SK-N-MC (cell line): ENCODE measurements at regions not wholly inside any gene's neighbourhood (a gene's known extent, or its start where the extent isn't known, plus 50 kb on each side); places are given as distances from the start of the nearest gene placed in this dataset.

ENCODE experiments used
- DNase-seq: peaks from one replicate; pipeline ENCODE4 v3.0.0-alpha.2; 2011; ENCODE audit warnings: low read depth, low spot score
- H3K27ac ChIP-seq: fragments of 200-600 bp; sonication (generic); 2 replicates; pipeline ENCODE4 v1.5.1; 2016; ENCODE audit warnings: mixed run types
- H3K36me3 ChIP-seq: fragments of 200-600 bp; sonication (generic); 2 replicates; pipeline ENCODE4 v1.6.1; 2017; ENCODE audit warnings: antibody characterized with exemption, low read length, mixed read lengths; ENCODE audit not compliant: insufficient read depth
- H3K4me3 ChIP-seq: fragments of 200-600 bp; sonication (generic); 2 replicates; pipeline ENCODE4 v1.5.1; 2016
- H3K9ac ChIP-seq: fragments of 200-600 bp; sonication (generic); 2 replicates; pipeline ENCODE4 v1.8.0; 2017; ENCODE audit warnings: mixed run types, mixed read lengths; ENCODE audit not compliant: insufficient read length
- H3K9me3 ChIP-seq: fragments of 200-600 bp; sonication (generic); 2 replicates; pipeline ENCODE4 v1.6.1; 2017; ENCODE audit warnings: low read depth, mild to moderate bottlenecking, antibody characterized with exemption, low read length, moderate library complexity, mixed read lengths
- EZH2 ChIP-seq: fragments of 200-600 bp; sonication (generic); IDR thresholded peaks from one replicate; pipeline ENCODE4 v1.6.1; 2017; ENCODE audit warnings: antibody characterized with exemption
- FOXP2 ChIP-seq: optimal IDR thresholded peaks from 2 replicates; pipeline ENCODE3; 2011; ENCODE audit warnings: mild to moderate bottlenecking, moderate library complexity; ENCODE audit not compliant: insufficient read depth; ENCODE audit errors: extremely low read length, control extremely low read depth
- POLR2AphosphoS5 ChIP-seq: IDR thresholded peaks from 2 replicates; pipeline ENCODE4 v1.6.1; 2012; ENCODE audit warnings: mild to moderate bottlenecking, low read depth, low read length, borderline replicate concordance

- no peak overlapping the region for H3K9ac ChIP-seq
- H3K27ac ChIP-seq, result no peak overlapping the region
- no peaks in the 10 kb centered on the region for H3K9me3 ChIP-seq
- no peak for DNase-seq
- TF ChIP-seq EZH2, result no peak
- no peaks in the 10 kb centered on the region for H3K36me3 ChIP-seq
- no peak overlapping the region for H3K4me3 ChIP-seq
These were observed 261.0 kb downstream of the RHOU start for GRCh38 chr1:228996281-228996680.

GRCh38 chr1:228997721-228998144 lies 262.5 kb downstream of the RHOU start:
- Histone ChIP-seq H3K36me3 (no peaks in the 10 kb centered on the region), H3K27ac (no peak overlapping the region), H3K4me3 (no peak overlapping the region), H3K9me3 (no peaks in the 10 kb centered on the region), H3K9ac (no peak overlapping the region)
- TF ChIP-seq EZH2, result no peak
- no peak for TF ChIP-seq FOXP2
- TF ChIP-seq POLR2AphosphoS5, result no peak
- DNase-seq, result no peak

DNA sequence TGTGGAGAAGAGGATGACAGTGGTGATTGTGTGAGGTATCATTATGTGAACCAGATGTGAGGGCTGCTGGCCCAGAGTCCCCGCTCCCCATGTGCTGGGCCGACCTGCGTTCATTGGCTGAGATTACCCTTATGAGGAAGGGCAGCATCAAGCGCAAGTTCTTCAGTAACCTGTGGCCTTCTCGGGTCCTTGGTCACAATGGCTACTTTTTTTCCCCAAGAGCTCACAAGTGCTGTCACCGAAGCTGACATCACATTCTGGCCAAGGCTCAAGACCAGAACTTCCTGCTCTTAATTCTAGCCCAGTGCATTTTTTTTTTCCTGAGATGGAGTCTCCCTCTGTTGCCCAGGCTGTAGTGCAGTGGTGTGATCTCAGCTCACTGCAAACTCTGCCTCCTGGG lies 262.9 kb downstream of the RHOU start:
- Histone ChIP-seq H3K4me3 (no peak overlapping the region), H3K36me3 (no peaks in the 10 kb centered on the region), H3K9me3 (no peaks in the 10 kb centered on the region), H3K27ac (no peak overlapping the region), H3K9ac (no peak overlapping the region)
- DNase-seq, result no peak
- TF ChIP-seq EZH2, result no peak
- no peak for TF ChIP-seq POLR2AphosphoS5
- TF ChIP-seq FOXP2, result no peak

GRCh38 chr1:228999446-229000170 lies 264.3 kb downstream of the RHOU start:
- Histone ChIP-seq H3K9me3 (no peaks in the 10 kb centered on the region), H3K4me3 (no peak overlapping the region), H3K36me3 (no peaks in the 10 kb centered on the region), H3K9ac (no peak overlapping the region), H3K27ac (no peak overlapping the region)
- TF ChIP-seq POLR2AphosphoS5 (no peak), FOXP2 (no peak), EZH2 (no peak)
- no peak for DNase-seq

GRCh38 chr1:229000187-229000586 lies 264.9 kb downstream of the RHOU start:
- H3K9ac ChIP-seq, result no peak overlapping the region
- TF ChIP-seq POLR2AphosphoS5 (no peak), FOXP2 (no peak), EZH2 (no peak)
- no peaks in the 10 kb centered on the region for H3K36me3 ChIP-seq
- no peaks in the 10 kb centered on the region for H3K9me3 ChIP-seq
- no peak overlapping the region for H3K4me3 ChIP-seq
- no peak overlapping the region for H3K27ac ChIP-seq
- no peak for DNase-seq

DNA sequence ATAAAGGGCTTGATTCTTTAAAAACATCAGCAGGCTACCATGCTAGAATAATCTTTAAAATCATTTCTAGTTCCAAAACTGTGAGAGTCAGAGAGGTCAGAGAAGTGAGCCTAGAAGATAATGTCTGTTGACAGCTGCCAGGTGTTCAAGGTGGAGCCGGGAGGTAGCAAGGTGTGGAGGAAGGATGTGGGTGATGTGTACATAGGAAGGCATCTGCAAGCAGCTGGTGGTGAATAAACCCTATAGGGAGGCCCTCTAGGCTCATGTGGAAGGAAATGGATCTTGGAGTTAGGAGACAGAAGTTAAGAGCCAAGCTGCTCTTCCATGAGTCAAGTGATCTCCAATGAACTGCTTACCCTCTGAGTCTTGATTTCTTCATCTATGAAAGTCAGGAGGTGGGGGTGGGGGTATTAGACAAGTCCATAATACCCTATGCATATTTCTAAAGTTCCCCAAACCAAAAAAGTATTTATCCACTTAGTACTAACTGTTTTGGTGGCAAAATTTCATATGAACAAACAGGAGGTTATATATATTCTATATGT lies 266.3 kb downstream of the RHOU start:
- no peaks in the 10 kb centered on the region for H3K36me3 ChIP-seq
- DNase-seq, result no peak
- no peaks in the 10 kb centered on the region for H3K9me3 ChIP-seq
- H3K27ac ChIP-seq, result no peak overlapping the region
- no peak overlapping the region for H3K4me3 ChIP-seq
- H3K9ac ChIP-seq, result no peak overlapping the region
- TF ChIP-seq POLR2AphosphoS5 (no peak), EZH2 (no peak), FOXP2 (no peak)

DNA sequence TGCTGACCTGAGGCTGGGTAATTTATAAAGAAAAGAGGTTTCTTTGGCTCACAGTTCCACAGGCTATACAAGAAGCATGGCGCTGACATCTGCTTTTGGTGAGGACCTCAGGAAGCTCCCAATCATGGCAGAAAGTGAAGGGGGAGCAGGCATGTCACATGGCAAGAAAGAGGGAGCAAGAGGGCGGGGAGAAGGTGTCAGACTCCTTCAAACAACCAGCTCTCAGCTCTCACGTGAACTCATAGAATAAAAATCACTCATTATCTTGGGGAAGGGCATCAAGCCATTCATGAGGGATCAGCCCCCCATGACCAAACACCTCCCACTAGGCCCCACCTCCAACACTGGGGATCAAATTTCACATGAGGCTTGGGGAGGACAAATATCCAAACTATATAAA lies 266.8 kb downstream of the RHOU start:
- DNase-seq, result no peak
- no peak overlapping the region for H3K27ac ChIP-seq
- TF ChIP-seq POLR2AphosphoS5 (no peak), FOXP2 (no peak), EZH2 (no peak)
- H3K9ac ChIP-seq, result no peak overlapping the region
- no peaks in the 10 kb centered on the region for H3K9me3 ChIP-seq
- no peak overlapping the region for H3K4me3 ChIP-seq
- H3K36me3 ChIP-seq, result no peaks in the 10 kb centered on the region

DNA sequence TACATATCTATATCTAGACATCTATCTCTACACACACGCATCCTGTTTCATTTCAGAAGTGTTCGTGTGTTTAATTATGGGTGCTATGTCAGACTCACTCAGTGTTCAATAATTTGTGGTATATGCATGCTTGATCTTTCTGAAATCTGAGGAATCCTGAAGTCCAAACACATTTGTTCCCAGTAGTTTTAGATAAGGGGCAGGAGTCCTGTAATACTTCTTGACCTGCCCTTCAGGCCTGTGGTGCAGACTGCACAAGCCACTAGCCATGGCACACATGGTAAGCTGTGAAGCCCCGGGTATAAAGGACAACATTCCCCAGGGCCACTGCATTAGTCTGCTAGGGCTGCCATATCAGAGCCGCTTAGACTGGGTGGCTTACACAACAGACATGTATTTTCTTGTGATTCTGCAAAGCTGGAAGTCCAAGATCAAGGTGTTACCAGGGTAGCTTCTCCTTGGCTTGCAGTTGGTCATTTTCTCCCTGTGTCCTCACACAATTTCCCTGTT lies 267.2 kb downstream of the RHOU start:
- Histone ChIP-seq H3K9ac (no peak overlapping the region), H3K36me3 (no peaks in the 10 kb centered on the region), H3K4me3 (no peak overlapping the region), H3K27ac (no peak overlapping the region), H3K9me3 (no peaks in the 10 kb centered on the region)
- TF ChIP-seq FOXP2, result no peak
- TF ChIP-seq POLR2AphosphoS5, result no peak
- no peak for TF ChIP-seq EZH2
- no peak for DNase-seq
